ENCODE measurements at regions not wholly inside any gene's neighbourhood (a gene's known extent, or its start where the extent isn't known, plus 50 kb on each side); places are given as distances from the start of the nearest gene placed in this dataset.

GRCh38 chr2:216305574-216305973, 66.7 kb downstream of the MARCHF4 start:
- Histone ChIP-seq H3K9me1 (ENCODE audit: control insufficient read depth, extremely low read depth, insufficient read depth, low read length) (no peaks in the 10 kb centered on the region), H3K36me3 (ENCODE audit: control insufficient read depth in 2 of 2, extremely low read depth in 1 of 2, insufficient read depth in 2 of 2, low read length in 2 of 2) (no peaks in the 10 kb centered on the region), H3K27ac (ENCODE audit: control insufficient read depth, insufficient read depth, low read length) (no peak overlapping the region), H3K4me2 (ENCODE audit: control insufficient read depth, extremely low read depth, insufficient read depth, low read depth, low read length) (no peak overlapping the region), H3K4me1 (ENCODE audit: control insufficient read depth, extremely low read depth, insufficient read depth, low read length) (no peaks in the 10 kb centered on the region), H3K9me3 (ENCODE audit: control insufficient read depth, low read depth, low read length) (no peaks in the 10 kb centered on the region), H4K20me1 (ENCODE audit: control insufficient read depth, extremely low read depth, insufficient read depth, low read length) (no peaks in the 10 kb centered on the region), H3K9ac (ENCODE audit: control insufficient read depth, extremely low read depth, insufficient read depth, low read length) (no peak overlapping the region), H2AFZ (ENCODE audit: control insufficient read depth, low read length) (no peak overlapping the region), H3K27me3 (ENCODE audit: control insufficient read depth, extremely low read depth, insufficient read depth, low read length) (no peaks in the 10 kb centered on the region), H3K79me2 (ENCODE audit: control insufficient read depth, insufficient read depth, low read length) (no peaks in the 10 kb centered on the region), H3K4me3 (ENCODE audit: control insufficient read depth in 2 of 3, extremely low read depth in 1 of 3, insufficient read depth in 2 of 3, low read depth in 1 of 3, low read length in 3 of 3) (no peak overlapping the region)
- FAIRE-seq (no peak), DNase-seq (ENCODE audit: low read depth, low spot score) (no peak)
- dilution Hi-C loops (cut with MboI; ENCODE audit: extremely low pct_ligation_motif_present, low sequenced_read_pairs): no loop called here
- no peak for TF ChIP-seq EZH2 (IDR thresholded peaks at IDR 0.05; ENCODE audit: low read length)
- TF ChIP-seq, protein P1, sequence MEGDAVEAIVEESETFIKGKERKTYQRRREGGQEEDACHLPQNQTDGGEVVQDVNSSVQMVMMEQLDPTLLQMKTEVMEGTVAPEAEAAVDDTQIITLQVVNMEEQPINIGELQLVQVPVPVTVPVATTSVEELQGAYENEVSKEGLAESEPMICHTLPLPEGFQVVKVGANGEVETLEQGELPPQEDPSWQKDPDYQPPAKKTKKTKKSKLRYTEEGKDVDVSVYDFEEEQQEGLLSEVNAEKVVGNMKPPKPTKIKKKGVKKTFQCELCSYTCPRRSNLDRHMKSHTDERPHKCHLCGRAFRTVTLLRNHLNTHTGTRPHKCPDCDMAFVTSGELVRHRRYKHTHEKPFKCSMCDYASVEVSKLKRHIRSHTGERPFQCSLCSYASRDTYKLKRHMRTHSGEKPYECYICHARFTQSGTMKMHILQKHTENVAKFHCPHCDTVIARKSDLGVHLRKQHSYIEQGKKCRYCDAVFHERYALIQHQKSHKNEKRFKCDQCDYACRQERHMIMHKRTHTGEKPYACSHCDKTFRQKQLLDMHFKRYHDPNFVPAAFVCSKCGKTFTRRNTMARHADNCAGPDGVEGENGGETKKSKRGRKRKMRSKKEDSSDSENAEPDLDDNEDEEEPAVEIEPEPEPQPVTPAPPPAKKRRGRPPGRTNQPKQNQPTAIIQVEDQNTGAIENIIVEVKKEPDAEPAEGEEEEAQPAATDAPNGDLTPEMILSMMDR (optimal IDR thresholded peaks at IDR 0.05 in 1 of 3, IDR thresholded peaks at IDR 0.05 in 1 of 3, conservative IDR thresholded peaks at IDR 0.05 in 1 of 3; ENCODE audit: extremely low read depth in 1 of 3, insufficient read depth in 2 of 3, low read length in 3 of 3): no peak

DNA sequence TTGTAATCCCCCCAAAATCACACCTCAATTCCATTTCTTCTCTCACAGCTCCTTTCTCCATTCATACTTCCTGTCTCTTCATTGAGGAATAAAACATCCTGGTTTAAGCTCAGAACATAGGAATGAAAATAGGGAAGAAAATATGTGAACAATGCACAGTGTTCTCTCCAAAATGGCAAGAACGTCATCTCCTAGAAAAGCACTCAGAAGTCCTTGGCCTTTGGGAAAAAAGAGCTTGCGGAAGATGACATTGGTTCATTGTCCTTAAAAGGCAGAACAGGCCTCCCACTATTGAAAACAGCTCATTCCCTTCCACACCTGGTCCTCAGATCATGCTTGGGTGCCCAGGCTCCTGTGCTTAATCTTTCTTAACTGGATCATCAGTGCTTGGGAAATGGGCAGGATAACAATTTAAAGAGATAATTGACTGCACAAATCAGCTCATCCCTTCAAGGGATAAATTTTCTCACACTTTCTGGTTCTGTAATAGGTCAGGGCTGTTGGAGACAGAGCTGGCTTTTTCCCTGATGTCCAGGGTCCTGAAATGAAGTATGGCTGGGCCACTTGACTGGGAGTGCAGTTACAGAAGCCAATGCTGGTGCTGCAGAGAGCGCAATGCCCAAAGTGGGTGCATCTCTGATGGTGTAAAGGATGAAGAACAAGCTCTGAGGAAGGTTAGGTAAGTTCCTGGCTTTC, 69.2 kb downstream of the MARCHF4 start:
- no peak for FAIRE-seq
- no peaks in the 10 kb centered on the region for H3K27me3 ChIP-seq (ENCODE audit: control insufficient read depth, extremely low read depth, insufficient read depth, low read length)
- no peaks in the 10 kb centered on the region for H3K36me3 ChIP-seq (ENCODE audit: control insufficient read depth in 2 of 2, extremely low read depth in 1 of 2, insufficient read depth in 2 of 2, low read length in 2 of 2)
- H3K9me3 ChIP-seq (ENCODE audit: control insufficient read depth, low read depth, low read length): no peaks in the 10 kb centered on the region
- H3K79me2 ChIP-seq (ENCODE audit: control insufficient read depth, insufficient read depth, low read length): no peaks in the 10 kb centered on the region
- TF ChIP-seq EZH2 (IDR thresholded peaks at IDR 0.05; ENCODE audit: low read length): no peak
- TF ChIP-seq, protein P1 (optimal IDR thresholded peaks at IDR 0.05 in 1 of 3, IDR thresholded peaks at IDR 0.05 in 1 of 3, conservative IDR thresholded peaks at IDR 0.05 in 1 of 3; ENCODE audit: extremely low read depth in 1 of 3, insufficient read depth in 2 of 3, low read length in 3 of 3): no peak
- dilution Hi-C loops (cut with MboI; ENCODE audit: extremely low pct_ligation_motif_present, low sequenced_read_pairs): no loop called here
- no peak overlapping the region for H2AFZ ChIP-seq (ENCODE audit: control insufficient read depth, low read length)
- peaks cover 19% of the 10 kb centered on the region for H3K4me1 ChIP-seq (ENCODE audit: control insufficient read depth, extremely low read depth, insufficient read depth, low read length)
- no peak overlapping the region for H3K27ac ChIP-seq (ENCODE audit: control insufficient read depth, insufficient read depth, low read length)
- H4K20me1 ChIP-seq (ENCODE audit: control insufficient read depth, extremely low read depth, insufficient read depth, low read length): no peaks in the 10 kb centered on the region
- no peak overlapping the region for H3K4me3 ChIP-seq (ENCODE audit: control insufficient read depth in 2 of 3, extremely low read depth in 1 of 3, insufficient read depth in 2 of 3, low read depth in 1 of 3, low read length in 3 of 3)
- no peak overlapping the region for H3K4me2 ChIP-seq (ENCODE audit: control insufficient read depth, extremely low read depth, insufficient read depth, low read depth, low read length)
- no peak overlapping the region for H3K9ac ChIP-seq (ENCODE audit: control insufficient read depth, extremely low read depth, insufficient read depth, low read length)
- peaks cover 4% of the 10 kb centered on the region for H3K9me1 ChIP-seq (ENCODE audit: control insufficient read depth, extremely low read depth, insufficient read depth, low read length)
- DNase-seq (ENCODE audit: low read depth, low spot score): no peak

Data from keratinocyte (primary cell).